Sigmoid colon (tissue), 4 donors: ENCODE measurements at regions not wholly inside any gene's neighbourhood (a gene's known extent, or its start where the extent isn't known, plus 50 kb on each side); places are given as distances from the start of the nearest gene placed in this dataset.

Source experiments
- EP300 ChIP-seq, 4 donors: sonication (generic); formaldehyde crosslinking; IDR thresholded peaks; one replicate each; pipeline ENCODE4 v1.6.1; 2017; ENCODE audit warnings: antibody characterized with exemption in 4 of 4
- POLR2AphosphoS5 ChIP-seq, 4 donors: sonication (generic); formaldehyde crosslinking; IDR thresholded peaks; one replicate each; pipeline ENCODE4 v1.6.1; 2017; ENCODE audit warnings: antibody characterized with exemption in 4 of 4
- TF ChIP-seq, protein P1 (sequence below), 4 experiments: fragments of 450-650 bp in 3 of 4; fragments of 200-600 bp in 1 of 4; IDR thresholded peaks; one replicate each; pipeline ENCODE4 v1.5.1; 2016 to 2019; ENCODE audit warnings: antibody characterized with exemption in 4 of 4, mild to moderate bottlenecking in 3 of 4, moderate library complexity in 2 of 4

DNA sequence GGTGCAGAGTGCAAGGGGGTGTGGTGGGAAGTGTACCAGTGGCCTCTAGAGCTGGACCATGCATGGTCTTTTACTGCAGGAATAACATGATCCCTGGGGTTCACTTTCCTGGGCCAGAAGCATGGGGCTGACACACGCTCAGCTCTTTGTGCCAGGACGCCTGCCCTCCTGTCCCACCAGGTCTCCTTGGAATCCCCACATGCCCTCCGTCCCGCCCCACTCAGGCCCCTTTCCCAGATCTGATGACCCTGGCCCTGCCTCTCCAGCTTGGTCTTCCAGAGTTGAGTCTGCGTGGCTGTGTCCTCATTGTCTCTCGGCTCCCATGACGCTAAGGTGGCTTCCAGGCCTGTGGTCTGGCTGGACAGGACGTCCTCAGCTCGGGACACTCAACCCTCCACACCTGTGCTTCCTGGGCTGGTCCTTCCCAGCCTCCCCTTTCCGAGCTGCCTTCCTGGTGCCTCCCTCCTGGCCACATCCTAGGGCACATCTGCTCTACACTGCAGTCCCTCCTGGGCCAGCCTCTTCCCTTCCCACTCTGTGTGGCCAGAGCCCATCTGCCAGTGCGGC is 249.5 kb upstream of the SHH start:
- TF ChIP-seq, protein P1, sequence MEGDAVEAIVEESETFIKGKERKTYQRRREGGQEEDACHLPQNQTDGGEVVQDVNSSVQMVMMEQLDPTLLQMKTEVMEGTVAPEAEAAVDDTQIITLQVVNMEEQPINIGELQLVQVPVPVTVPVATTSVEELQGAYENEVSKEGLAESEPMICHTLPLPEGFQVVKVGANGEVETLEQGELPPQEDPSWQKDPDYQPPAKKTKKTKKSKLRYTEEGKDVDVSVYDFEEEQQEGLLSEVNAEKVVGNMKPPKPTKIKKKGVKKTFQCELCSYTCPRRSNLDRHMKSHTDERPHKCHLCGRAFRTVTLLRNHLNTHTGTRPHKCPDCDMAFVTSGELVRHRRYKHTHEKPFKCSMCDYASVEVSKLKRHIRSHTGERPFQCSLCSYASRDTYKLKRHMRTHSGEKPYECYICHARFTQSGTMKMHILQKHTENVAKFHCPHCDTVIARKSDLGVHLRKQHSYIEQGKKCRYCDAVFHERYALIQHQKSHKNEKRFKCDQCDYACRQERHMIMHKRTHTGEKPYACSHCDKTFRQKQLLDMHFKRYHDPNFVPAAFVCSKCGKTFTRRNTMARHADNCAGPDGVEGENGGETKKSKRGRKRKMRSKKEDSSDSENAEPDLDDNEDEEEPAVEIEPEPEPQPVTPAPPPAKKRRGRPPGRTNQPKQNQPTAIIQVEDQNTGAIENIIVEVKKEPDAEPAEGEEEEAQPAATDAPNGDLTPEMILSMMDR (IDR thresholded peaks at IDR 0.05) = no peak
- TF ChIP-seq POLR2AphosphoS5 (IDR thresholded peaks at IDR 0.05) = no peak
- no peak for TF ChIP-seq EP300 (IDR thresholded peaks at IDR 0.05)
